ENCODE measurements at regions not wholly inside any gene's neighbourhood (a gene's known extent, or its start where the extent isn't known, plus 50 kb on each side); places are given as distances from the start of the nearest gene placed in this dataset.

- TF ChIP-seq POLR2A (IDR thresholded peaks at IDR 0.05) (no peak), CTCF (IDR thresholded peaks at IDR 0.05) (no peak)
Measured at GRCh38 chr10:129280908-129281586, 186.0 kb upstream of the MGMT start.
